Brain microvascular endothelial cell (primary cell): ENCODE measurements at regions not wholly inside any gene's neighbourhood (a gene's known extent, or its start where the extent isn't known, plus 50 kb on each side); places are given as distances from the start of the nearest gene placed in this dataset.

Experiments
- DNase-seq: peaks from one replicate; pipeline ENCODE4 v3.0.0-alpha.2; 2020
- H3K27ac ChIP-seq: fragments of 250-450 bp; sonication (Bioruptor Pico); 2 replicates; pipeline ENCODE4 v1.5.1; 2020; ENCODE audit warnings: mild to moderate bottlenecking, moderate library complexity
- H3K27me3 ChIP-seq: fragments of 250-450 bp; sonication (Bioruptor Pico); replicated peaks from 2 replicates; pipeline ENCODE4 v1.5.1; 2020; ENCODE audit warnings: mild to moderate bottlenecking
- H3K36me3 ChIP-seq: fragments of 250-450 bp; sonication (Bioruptor Pico); replicated peaks from 2 replicates; pipeline ENCODE4 v1.5.1; 2020; ENCODE audit warnings: mild to moderate bottlenecking
- H3K4me3 ChIP-seq: 2 replicates; pipeline ENCODE4 v1.5.1; 2011; ENCODE audit warnings: low read depth, mild to moderate bottlenecking, control low read depth, low read length, moderate library complexity
- in situ Hi-C: cut with HindIII; loops from 2 replicates; pipeline ENCODE4 v1.10.0; 2017; ENCODE audit warnings: low sequenced_read_pairs, low pct_ligation_motif_present
- TF ChIP-seq, protein P1 (sequence below): IDR thresholded peaks from 2 replicates; pipeline ENCODE4 v1.5.1; 2011; ENCODE audit warnings: low read depth, mild to moderate bottlenecking, moderate library complexity, low read length, control low read depth, inconsistent platforms; ENCODE audit errors: missing control alignments

DNA sequence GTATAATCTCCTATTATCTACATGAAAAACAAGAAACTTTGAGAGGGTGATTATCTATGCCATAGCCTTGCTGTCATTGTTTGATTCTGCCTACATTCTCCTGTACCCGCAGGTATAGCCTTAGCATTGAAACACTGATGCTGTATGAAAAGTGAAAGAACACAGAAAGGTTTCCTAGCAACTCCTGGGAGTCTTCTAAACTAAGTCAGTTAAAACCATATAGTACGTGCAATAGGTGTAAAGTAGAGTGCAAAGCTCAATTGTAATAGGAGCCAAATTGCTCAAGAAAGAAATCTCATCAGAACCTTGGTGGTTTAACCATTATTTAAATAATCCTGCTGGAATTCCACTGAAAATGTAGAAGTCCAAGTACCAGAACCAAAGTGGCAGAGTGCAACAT, 489.7 kb downstream of the PCDH10 start:
- H3K36me3 ChIP-seq: no peaks in the 10 kb centered on the region
- in situ Hi-C loops: no loop called here
- H3K4me3 ChIP-seq: no peak overlapping the region
- H3K27ac ChIP-seq: no peak overlapping the region
- DNase-seq: no peak
- no peaks in the 10 kb centered on the region for H3K27me3 ChIP-seq
- TF ChIP-seq, protein P1, sequence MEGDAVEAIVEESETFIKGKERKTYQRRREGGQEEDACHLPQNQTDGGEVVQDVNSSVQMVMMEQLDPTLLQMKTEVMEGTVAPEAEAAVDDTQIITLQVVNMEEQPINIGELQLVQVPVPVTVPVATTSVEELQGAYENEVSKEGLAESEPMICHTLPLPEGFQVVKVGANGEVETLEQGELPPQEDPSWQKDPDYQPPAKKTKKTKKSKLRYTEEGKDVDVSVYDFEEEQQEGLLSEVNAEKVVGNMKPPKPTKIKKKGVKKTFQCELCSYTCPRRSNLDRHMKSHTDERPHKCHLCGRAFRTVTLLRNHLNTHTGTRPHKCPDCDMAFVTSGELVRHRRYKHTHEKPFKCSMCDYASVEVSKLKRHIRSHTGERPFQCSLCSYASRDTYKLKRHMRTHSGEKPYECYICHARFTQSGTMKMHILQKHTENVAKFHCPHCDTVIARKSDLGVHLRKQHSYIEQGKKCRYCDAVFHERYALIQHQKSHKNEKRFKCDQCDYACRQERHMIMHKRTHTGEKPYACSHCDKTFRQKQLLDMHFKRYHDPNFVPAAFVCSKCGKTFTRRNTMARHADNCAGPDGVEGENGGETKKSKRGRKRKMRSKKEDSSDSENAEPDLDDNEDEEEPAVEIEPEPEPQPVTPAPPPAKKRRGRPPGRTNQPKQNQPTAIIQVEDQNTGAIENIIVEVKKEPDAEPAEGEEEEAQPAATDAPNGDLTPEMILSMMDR: no peak

- TF ChIP-seq, protein P1: no peak
- no peak overlapping the region for H3K27ac ChIP-seq
- no peaks in the 10 kb centered on the region for H3K36me3 ChIP-seq
- no peak overlapping the region for H3K4me3 ChIP-seq
- no peaks in the 10 kb centered on the region for H3K27me3 ChIP-seq
- in situ Hi-C loops: no loop called here
- DNase-seq: no peak
These were observed 488.1 kb downstream of the PCDH10 start for GRCh38 chr4:133637161-133637560.

DNA sequence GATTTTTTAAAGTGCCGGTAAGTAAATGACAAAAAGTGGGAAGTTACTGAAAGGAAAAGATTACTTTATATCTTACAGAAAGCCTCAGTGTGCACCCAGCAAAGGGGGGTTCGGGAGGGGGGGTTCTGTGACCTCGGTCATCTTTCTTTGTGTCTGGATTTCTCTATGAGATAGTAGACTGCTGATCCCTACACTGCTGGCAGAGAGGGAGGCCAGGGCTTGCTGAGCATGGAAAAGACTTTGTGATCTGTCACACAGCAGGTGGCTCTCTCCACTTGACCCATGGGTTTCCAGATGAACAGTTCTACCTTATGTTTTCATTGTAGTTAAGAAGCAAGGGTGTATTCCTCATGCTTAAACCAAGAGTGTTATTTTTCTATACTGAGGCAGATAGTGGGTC, 475.6 kb downstream of the PCDH10 start:
- TF ChIP-seq, protein P1: no peak
- Histone ChIP-seq H3K36me3 (no peaks in the 10 kb centered on the region), H3K4me3 (no peak overlapping the region), H3K27me3 (no peaks in the 10 kb centered on the region), H3K27ac (no peak overlapping the region)
- in situ Hi-C loops: no loop called here
- DNase-seq: no peak

- H3K36me3 ChIP-seq: no peaks in the 10 kb centered on the region
- no peak for DNase-seq
- no peak overlapping the region for H3K4me3 ChIP-seq
- no peaks in the 10 kb centered on the region for H3K27me3 ChIP-seq
- no peak overlapping the region for H3K27ac ChIP-seq
- in situ Hi-C loops: no loop called here
- TF ChIP-seq, protein P1: no peak
These were observed 474.8 kb downstream of the PCDH10 start for GRCh38 chr4:133623847-133624246.

DNA sequence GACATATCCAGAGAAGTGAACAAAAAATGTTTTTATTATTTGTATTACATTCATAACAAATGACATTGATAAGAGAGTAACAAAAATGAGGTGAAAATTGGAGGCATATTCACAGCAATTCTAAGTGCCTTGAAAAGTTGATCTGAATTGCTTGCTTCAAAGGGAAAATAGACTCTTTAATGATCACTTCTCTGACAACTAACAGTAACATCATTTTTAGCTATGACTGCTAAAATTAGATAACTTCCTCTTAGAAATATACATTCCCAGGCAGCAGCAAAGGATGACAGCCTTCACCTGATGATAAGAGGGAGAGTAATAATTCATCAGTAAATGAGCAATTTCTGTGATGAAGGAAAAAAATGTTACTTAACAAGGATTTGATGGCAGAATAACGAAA, 472.5 kb downstream of the PCDH10 start:
- H3K27me3 ChIP-seq: no peaks in the 10 kb centered on the region
- H3K36me3 ChIP-seq: no peaks in the 10 kb centered on the region
- TF ChIP-seq, protein P1: no peak
- DNase-seq: no peak
- in situ Hi-C loops: no loop called here
- H3K4me3 ChIP-seq: no peak overlapping the region
- H3K27ac ChIP-seq: no peak overlapping the region

DNA sequence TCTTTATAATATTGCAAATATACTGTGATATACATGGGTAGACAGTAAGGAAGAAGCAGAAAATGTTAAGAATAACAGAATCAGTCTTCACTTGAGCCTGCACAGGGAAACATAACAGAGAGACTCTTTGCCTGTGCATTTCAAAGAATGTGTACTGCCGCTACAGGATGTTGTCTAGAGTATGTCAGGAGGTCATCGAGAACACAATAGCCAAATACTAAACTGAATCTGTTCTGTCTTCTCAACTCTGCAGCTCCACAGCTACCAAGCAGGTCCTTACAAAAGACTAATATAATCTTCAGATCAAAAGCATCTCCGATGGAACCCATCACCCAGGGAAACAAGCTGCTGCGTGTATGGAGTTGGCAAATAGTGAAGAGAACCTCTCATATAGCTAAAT, 471.5 kb downstream of the PCDH10 start:
- H3K36me3 ChIP-seq: no peaks in the 10 kb centered on the region
- in situ Hi-C loops: no loop called here

More for the DNA sequence above, 471.5 kb downstream of the PCDH10 start:
- no peak for DNase-seq
- H3K27me3 ChIP-seq: no peaks in the 10 kb centered on the region
- no peak overlapping the region for H3K4me3 ChIP-seq
- H3K27ac ChIP-seq: no peak overlapping the region
- TF ChIP-seq, protein P1: no peak
